CD4-positive, alpha-beta memory T cell (primary cell): ENCODE measurements at regions not wholly inside any gene's neighbourhood (a gene's known extent, or its start where the extent isn't known, plus 50 kb on each side); places are given as distances from the start of the nearest gene placed in this dataset.

Source experiments
- CTCF ChIA-PET: fragments of 350-600 bp; sonication (Branson Sonifier 250); formaldehyde crosslinking; loops from one replicate; lab custom pipeline; 2021; ENCODE audit warnings: inconsistent platforms; ENCODE audit not compliant: partially characterized antibody; lab: Charles Lee
- POLR2A ChIA-PET: fragments of 350-600 bp; sonication (Branson Sonifier 250); formaldehyde crosslinking; loops from one replicate; lab custom pipeline; 2021; ENCODE audit not compliant: partially characterized antibody; lab: Charles Lee
- DNase-seq, 5 donors: peaks; one replicate each; pipeline versions ENCODE4 v3.0.0 to v3.0.0-alpha.2; 2020 to 2022; ENCODE audit warnings: mixed read lengths in 1 of 5
- H3K27ac ChIP-seq: one replicate; pipeline ENCODE4 v1.7.0; 2013; ENCODE audit warnings: low read depth, low read length
- H3K27me3 ChIP-seq: 2 replicates; pipeline ENCODE4 v1.7.0; 2013; ENCODE audit warnings: mild to moderate bottlenecking, low read length, moderate library complexity; ENCODE audit not compliant: insufficient read depth
- H3K36me3 ChIP-seq: 2 replicates; pipeline ENCODE4 v1.7.0; 2013; ENCODE audit warnings: mild to moderate bottlenecking, low read length, moderate library complexity; ENCODE audit not compliant: insufficient read depth
- H3K4me1 ChIP-seq: 2 replicates; pipeline ENCODE4 v1.7.0; 2013; ENCODE audit warnings: mild to moderate bottlenecking, low read length, moderate library complexity; ENCODE audit not compliant: insufficient read depth
- H3K4me3 ChIP-seq, 2 donors: one replicate each; pipeline ENCODE4 v1.7.0; 2013; ENCODE audit warnings: low read length in 2 of 2, mild to moderate bottlenecking in 1 of 2
- H3K9me3 ChIP-seq, 2 donors: one replicate each; pipeline ENCODE4 v1.7.0; 2013; ENCODE audit warnings: low read length in 2 of 2, control low read depth in 1 of 2; ENCODE audit not compliant: control insufficient read depth in 1 of 2
- H3K27ac Mint-ChIP-seq, 7 donors: one replicate each; pipeline ENCODE4 v1.8.0; 2020 to 2021; ENCODE audit warnings: mixed read lengths in 7 of 7, mild to moderate bottlenecking in 6 of 7, inconsistent platforms in 3 of 7, moderate library complexity in 3 of 7
- H3K27me3 Mint-ChIP-seq, 2 donors: one replicate each; pipeline ENCODE4 v1.8.0; 2020 to 2021; ENCODE audit warnings: mixed read lengths in 2 of 2
- H3K36me3 Mint-ChIP-seq, 2 donors: one replicate each; pipeline ENCODE4 v1.8.0; 2020 to 2021; ENCODE audit warnings: mixed read lengths in 2 of 2, inconsistent platforms in 1 of 2, mild to moderate bottlenecking in 1 of 2
- H3K4me1 Mint-ChIP-seq, 4 donors: one replicate each; pipeline ENCODE4 v1.8.0; 2020 to 2021; ENCODE audit warnings: mixed read lengths in 4 of 4, mild to moderate bottlenecking in 1 of 4
- H3K4me3 Mint-ChIP-seq, 8 donors: one replicate each; pipeline ENCODE4 v1.8.0; 2020 to 2021; ENCODE audit warnings: mixed read lengths in 8 of 8, mild to moderate bottlenecking in 7 of 8, moderate library complexity in 6 of 8, inconsistent platforms in 3 of 8
- H3K9me3 Mint-ChIP-seq, 8 donors: one replicate each; pipeline ENCODE4 v1.8.0; 2020 to 2021; ENCODE audit warnings: mixed read lengths in 8 of 8, mild to moderate bottlenecking in 5 of 8, inconsistent platforms in 3 of 8, moderate library complexity in 1 of 8
- intact Hi-C: fragments of 100-400 bp; cut with micrococcal nuclease; formaldehyde crosslinking; loops from one replicate; pipeline ENCODE4 v1.15.1; 2023

- Histone ChIP-seq H3K4me1 (no peaks in the 10 kb centered on the region), H3K4me3 (no peak overlapping the region), H3K9me3 (no peaks in the 10 kb centered on the region), H3K27me3 (no peaks in the 10 kb centered on the region), H3K36me3 (no peaks in the 10 kb centered on the region), H3K27ac (no peak overlapping the region)
- intact Hi-C loops = no loop called here
- no peak overlapping the region for H3K27ac Mint-ChIP-seq
- CTCF ChIA-PET = no interaction called here
- H3K9me3 Mint-ChIP-seq = peaks cover 0 to 2% (median 0%) of the 10 kb centered on the region in 8 donors
- POLR2A ChIA-PET = no interaction called here
- H3K4me3 Mint-ChIP-seq = no peak overlapping the region
- no peak for DNase-seq
- no peaks in the 10 kb centered on the region for H3K36me3 Mint-ChIP-seq
- H3K27me3 Mint-ChIP-seq = no peaks in the 10 kb centered on the region
- H3K4me1 Mint-ChIP-seq = no peaks in the 10 kb centered on the region
Measured at GRCh38 chr3:191762323-191762960, 301.5 kb downstream of the PYDC2 start.

DNA sequence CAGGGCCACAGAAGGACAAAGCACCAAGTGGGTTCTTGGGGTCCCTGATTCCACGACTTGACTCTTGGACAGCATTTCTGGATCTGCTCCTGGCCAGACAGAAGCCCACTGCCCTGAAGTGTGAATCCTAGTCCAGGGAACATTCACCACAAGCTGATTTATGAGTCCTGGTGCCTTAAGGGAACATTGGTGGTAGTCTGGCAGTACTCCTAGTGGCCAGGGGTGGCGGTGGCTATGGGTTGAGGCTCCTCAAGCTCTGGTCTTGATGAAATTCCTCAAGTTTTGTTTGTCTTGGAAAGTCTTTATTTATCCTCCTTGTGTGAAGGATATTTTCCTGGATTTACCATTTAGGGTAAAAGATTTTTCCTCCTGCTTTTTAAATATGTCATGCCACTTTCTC, 307.5 kb downstream of the PYDC2 start:
- Histone ChIP-seq H3K27me3 (no peaks in the 10 kb centered on the region), H3K4me3 (no peak overlapping the region), H3K9me3 (no peaks in the 10 kb centered on the region), H3K4me1 (no peaks in the 10 kb centered on the region), H3K36me3 (no peaks in the 10 kb centered on the region), H3K27ac (no peak overlapping the region)
- CTCF ChIA-PET = no interaction called here
- Mint-ChIP-seq H3K4me1 (no peaks in the 10 kb centered on the region), H3K4me3 (no peak overlapping the region), H3K36me3 (no peaks in the 10 kb centered on the region), H3K9me3 (peaks cover 0 to 20% (median 4%) of the 10 kb centered on the region in 8 donors), H3K27ac (no peak overlapping the region), H3K27me3 (no peaks in the 10 kb centered on the region)
- POLR2A ChIA-PET = no interaction called here
- no peak for DNase-seq
- intact Hi-C loops = no loop called here

DNA sequence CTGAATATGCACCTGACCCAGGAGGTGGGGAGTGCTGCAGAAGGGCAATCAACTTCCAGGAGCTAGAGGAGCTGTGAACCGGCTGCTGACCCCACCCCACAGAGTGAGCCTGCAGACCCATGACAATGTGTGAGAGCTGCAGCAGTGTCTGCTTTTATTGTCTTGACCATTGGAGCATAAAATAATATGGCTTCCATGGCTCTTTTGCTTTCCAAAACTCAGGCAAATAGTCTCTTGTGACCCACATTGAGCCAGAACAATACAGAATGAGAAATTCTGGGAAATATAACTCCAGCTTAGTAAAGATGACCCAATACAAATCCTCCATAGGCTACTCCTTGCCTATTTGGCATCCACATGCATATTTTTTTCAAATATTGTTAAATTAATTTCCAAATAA, 309.6 kb downstream of the PYDC2 start:
- DNase-seq = no peak
- Mint-ChIP-seq H3K4me3 (no peak overlapping the region), H3K36me3 (no peaks in the 10 kb centered on the region), H3K27ac (no peak overlapping the region), H3K4me1 (no peaks in the 10 kb centered on the region), H3K27me3 (no peaks in the 10 kb centered on the region), H3K9me3 (peaks cover 0 to 20% (median 5%) of the 10 kb centered on the region in 8 donors)
- ChIA-PET CTCF (no interaction called here), POLR2A (no interaction called here)
- Histone ChIP-seq H3K4me1 (no peaks in the 10 kb centered on the region), H3K27me3 (no peaks in the 10 kb centered on the region), H3K4me3 (no peak overlapping the region), H3K27ac (no peak overlapping the region), H3K36me3 (no peaks in the 10 kb centered on the region), H3K9me3 (no peaks in the 10 kb centered on the region)
- intact Hi-C loops = no loop called here

- Mint-ChIP-seq H3K9me3 (peaks cover 3 to 29% (median 8%) of the 10 kb centered on the region in 8 donors), H3K4me3 (peak overlapping the region in 1 of 8 donors; percentile 45), H3K27me3 (no peaks in the 10 kb centered on the region), H3K36me3 (no peaks in the 10 kb centered on the region), H3K27ac (no peak overlapping the region), H3K4me1 (no peaks in the 10 kb centered on the region)
- Histone ChIP-seq H3K27ac (no peak overlapping the region), H3K27me3 (no peaks in the 10 kb centered on the region), H3K4me3 (no peak overlapping the region), H3K9me3 (no peaks in the 10 kb centered on the region), H3K4me1 (no peaks in the 10 kb centered on the region), H3K36me3 (no peaks in the 10 kb centered on the region)
- intact Hi-C loops = no loop called here
- POLR2A ChIA-PET = no interaction called here
- DNase-seq = no peak
- CTCF ChIA-PET = no interaction called here
Measured at GRCh38 chr3:191774485-191774884, 313.5 kb downstream of the PYDC2 start.

DNA sequence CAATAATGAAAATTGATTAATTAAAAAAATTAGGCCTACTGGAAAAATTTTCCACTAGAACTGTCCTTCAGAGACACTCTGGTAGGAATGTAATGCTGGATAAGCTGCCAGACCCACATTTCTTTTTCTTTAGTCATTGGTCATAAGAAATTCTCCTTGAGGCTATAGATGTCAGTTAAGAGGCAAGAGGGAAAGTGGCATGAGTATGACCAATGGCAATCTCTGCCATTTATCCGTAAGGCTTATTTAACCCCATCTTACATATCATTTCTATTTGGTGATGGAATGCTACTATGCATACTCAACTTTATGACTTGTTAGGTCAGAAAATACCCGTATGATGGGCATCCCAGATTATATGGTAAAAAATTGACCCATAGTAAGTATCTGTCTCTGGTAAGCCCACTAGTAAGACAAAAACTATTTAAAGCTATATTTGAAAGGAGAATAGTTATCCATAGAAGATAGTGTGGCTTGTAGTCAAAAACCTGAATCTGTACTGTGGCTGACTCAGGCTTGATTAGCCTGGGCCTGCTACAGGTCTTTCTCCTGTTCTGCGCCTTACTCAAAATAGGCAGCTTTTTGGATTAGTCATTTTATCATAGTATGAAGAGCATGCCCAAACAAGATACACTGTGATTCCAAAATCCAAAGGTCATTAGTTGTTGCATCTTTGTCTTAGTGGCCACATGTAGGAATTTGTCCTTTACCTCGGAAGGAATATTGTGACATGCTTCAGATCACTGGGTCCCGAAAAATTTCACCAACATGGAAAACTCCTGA, 314.7 kb downstream of the PYDC2 start:
- H3K4me3 Mint-ChIP-seq = no peak overlapping the region
- CTCF ChIA-PET = no interaction called here
- no peak overlapping the region for H3K4me3 ChIP-seq
- H3K36me3 ChIP-seq = no peaks in the 10 kb centered on the region
- no peaks in the 10 kb centered on the region for H3K36me3 Mint-ChIP-seq
- H3K4me1 ChIP-seq = no peaks in the 10 kb centered on the region
- H3K27ac ChIP-seq = no peak overlapping the region
- H3K9me3 ChIP-seq = no peaks in the 10 kb centered on the region
- no peaks in the 10 kb centered on the region for H3K27me3 Mint-ChIP-seq
- POLR2A ChIA-PET = no interaction called here
- H3K4me1 Mint-ChIP-seq = no peaks in the 10 kb centered on the region
- intact Hi-C loops = no loop called here
- DNase-seq = no peak
- peaks cover 3 to 22% (median 8%) of the 10 kb centered on the region in 8 donors for H3K9me3 Mint-ChIP-seq
- no peaks in the 10 kb centered on the region for H3K27me3 ChIP-seq
- H3K27ac Mint-ChIP-seq = no peak overlapping the region

DNA sequence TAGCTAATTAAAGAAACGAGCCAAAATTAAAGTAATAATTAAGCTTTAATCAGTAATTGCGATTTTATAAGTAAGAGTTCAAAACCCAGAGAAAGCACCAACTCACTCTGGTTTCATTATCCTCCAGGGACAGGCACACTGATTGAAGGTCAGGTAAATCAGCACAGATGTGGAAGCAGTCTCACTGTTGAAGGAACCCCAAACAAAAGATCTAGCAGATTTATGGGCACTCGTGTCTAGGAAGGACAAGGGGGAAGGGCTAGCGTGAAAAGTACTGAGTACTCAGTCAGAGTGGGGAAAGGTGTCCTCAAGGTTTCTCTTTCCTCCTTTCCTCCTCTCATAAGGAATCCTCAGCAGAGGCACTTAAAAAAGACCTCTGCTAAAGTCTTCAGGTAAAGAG, 320.1 kb downstream of the PYDC2 start:
- intact Hi-C loops = no loop called here
- H3K36me3 ChIP-seq = no peaks in the 10 kb centered on the region
- H3K4me3 ChIP-seq = no peak overlapping the region
- DNase-seq = no peak
- H3K36me3 Mint-ChIP-seq = no peaks in the 10 kb centered on the region
- ChIA-PET CTCF (no interaction called here), POLR2A (no interaction called here)
- H3K27ac ChIP-seq = no peak overlapping the region
- no peaks in the 10 kb centered on the region for H3K4me1 Mint-ChIP-seq
- H3K27me3 Mint-ChIP-seq = no peaks in the 10 kb centered on the region
- no peak overlapping the region for H3K27ac Mint-ChIP-seq
- H3K27me3 ChIP-seq = no peaks in the 10 kb centered on the region
- no peak overlapping the region for H3K4me3 Mint-ChIP-seq
- peaks cover 0 to 26% (median 8%) of the 10 kb centered on the region in 8 donors for H3K9me3 Mint-ChIP-seq
- no peaks in the 10 kb centered on the region for H3K4me1 ChIP-seq
- H3K9me3 ChIP-seq = no peaks in the 10 kb centered on the region

GRCh38 chr3:191783024-191783423, 322.1 kb downstream of the PYDC2 start:
- Mint-ChIP-seq H3K36me3 (no peaks in the 10 kb centered on the region), H3K9me3 (peaks cover 0 to 19% (median 5%) of the 10 kb centered on the region in 8 donors), H3K4me3 (no peak overlapping the region), H3K4me1 (no peaks in the 10 kb centered on the region), H3K27me3 (no peaks in the 10 kb centered on the region), H3K27ac (no peak overlapping the region)
- ChIA-PET POLR2A (no interaction called here), CTCF (no interaction called here)
- Histone ChIP-seq H3K4me3 (no peak overlapping the region), H3K9me3 (no peaks in the 10 kb centered on the region), H3K36me3 (no peaks in the 10 kb centered on the region), H3K27me3 (no peaks in the 10 kb centered on the region), H3K27ac (no peak overlapping the region), H3K4me1 (no peaks in the 10 kb centered on the region)
- intact Hi-C loops = no loop called here
- no peak for DNase-seq
